AG08396 (cell line): ENCODE measurements at regions not wholly inside any gene's neighbourhood (a gene's known extent, or its start where the extent isn't known, plus 50 kb on each side); places are given as distances from the start of the nearest gene placed in this dataset.
"Not testable (repeated sequence)": the region's sequence is repeated elsewhere in the genome, so short reads cannot be mapped to it uniquely, and the experiment has no call there.

ENCODE experiments used
- DNase-seq: peaks from one replicate; pipeline ENCODE4 v3.0.0; 2012; ENCODE audit warnings: low spot score, mixed read lengths

GRCh38 chr10:60569681-60570080 lies 180.0 kb upstream of the ANK3 start:
- no peak for DNase-seq

GRCh38 chr10:60566096-60566495 lies 176.4 kb upstream of the ANK3 start:
- DNase-seq: no peak

DNA sequence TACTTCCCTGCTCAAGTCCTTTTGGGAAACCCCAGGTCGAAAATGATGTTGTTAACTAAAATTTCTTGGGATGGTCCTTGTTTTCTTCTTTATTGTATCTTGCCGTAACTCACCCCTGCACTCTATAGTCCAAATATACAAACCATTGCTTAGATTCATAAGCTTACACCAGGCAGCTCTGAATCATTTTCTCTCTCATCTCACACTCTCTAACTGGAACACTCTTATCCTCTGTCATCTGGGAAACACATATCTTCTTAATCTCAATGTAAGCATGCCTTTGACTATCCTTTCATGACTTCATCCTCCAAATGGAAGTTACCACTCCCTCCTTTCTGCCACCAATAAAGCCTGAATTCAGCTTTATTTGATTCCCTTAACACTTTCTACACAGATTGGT lies 175.8 kb upstream of the ANK3 start:
- no peak for DNase-seq

DNA sequence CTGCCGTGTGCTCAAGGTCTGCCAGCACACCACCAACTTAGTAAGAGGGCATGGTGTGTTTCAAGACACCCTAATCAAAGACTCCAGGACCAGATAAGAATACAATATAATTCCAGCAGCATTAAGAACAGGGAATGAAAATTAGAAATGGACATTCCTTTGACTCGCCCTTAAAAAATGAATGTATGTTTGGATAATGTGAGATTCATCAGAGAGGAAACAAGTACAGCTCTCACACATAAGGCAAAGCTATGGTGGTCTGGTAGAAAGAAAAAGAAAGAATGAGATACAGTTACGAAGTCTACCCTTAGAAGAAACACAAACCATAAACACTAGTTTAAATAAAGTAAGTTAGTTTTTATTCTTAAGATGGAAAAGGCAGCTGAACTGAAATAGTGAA lies 174.8 kb upstream of the ANK3 start:
- no peak for DNase-seq

GRCh38 chr10:60560451-60560850 lies 170.8 kb upstream of the ANK3 start:
- DNase-seq: no peak

- DNase-seq: no peak
These were observed 166.0 kb upstream of the ANK3 start for GRCh38 chr10:60555700-60556099.

DNA sequence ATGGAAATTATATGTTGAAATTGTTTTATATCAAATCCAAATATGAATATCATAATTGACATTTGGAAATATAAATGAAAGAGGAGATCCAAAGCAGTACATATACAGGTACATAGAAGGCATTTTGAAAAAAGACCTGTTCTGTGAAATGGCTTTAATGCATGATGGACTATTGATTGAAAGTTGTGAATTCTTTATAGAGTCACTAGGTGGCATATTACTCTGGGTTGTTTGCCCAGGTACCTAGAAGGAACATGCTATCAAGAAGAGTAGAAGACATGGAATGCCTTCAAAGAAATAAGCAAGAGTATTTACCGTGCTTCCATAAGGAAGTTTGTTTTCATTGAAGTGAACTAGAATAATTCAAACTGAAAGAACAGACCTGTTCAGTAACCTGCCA lies 160.0 kb upstream of the ANK3 start:
- no peak for DNase-seq

DNA sequence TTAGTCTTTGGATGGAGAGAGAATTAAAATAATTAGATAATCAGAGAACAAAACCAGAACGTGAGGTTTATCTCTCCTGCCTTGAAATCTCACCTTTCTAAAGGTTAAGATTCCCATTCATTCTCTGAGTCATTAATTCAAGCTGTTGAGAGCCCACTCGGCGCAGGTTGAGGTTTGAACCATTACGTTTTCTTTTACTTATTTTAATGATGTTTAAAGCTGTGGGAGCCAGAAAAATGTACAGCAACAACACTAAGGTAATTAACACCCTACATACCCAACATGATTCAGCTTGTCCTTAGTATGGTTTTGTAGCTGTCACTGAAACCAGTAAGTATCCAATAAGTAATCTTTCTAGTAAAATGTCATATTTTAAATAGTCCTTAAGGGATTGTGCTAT lies 153.0 kb upstream of the ANK3 start:
- no peak for DNase-seq

DNA sequence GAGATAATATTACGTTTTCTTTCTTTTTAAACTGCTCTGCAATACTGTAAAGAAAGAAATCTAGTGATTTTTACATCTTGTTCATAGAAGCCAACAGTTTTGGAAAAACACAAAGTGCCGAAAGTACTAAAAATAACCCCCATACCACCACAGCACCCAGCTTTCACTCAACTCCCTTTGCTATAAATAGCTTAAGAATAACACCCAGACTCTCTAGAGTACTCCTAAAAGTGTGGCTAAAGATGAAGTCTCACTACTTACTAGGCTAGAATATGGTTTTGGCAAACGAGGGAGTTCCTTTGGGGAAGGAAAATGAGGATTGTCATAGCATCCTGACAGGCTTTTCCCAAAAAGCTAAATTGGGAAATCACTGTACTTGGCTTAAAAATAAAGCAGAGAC lies 151.8 kb upstream of the ANK3 start:
- no peak for DNase-seq

DNA sequence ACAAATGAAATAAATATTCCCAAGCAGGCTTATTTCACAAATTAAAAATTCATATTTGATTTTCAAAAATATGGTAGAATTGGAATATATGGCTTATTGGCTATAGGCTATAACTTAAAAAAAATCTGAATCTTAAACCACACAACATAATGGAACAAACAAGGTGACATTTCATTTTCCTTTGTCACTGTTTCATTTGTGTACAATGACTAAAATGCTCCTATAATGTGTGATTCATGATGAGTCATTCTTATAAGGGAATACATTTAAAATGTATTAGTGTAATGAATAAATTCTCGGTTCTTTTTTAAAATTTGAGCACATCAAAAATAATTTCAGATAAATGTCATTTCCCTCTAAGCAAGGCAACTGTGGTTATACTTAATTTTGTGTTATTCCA lies 148.0 kb upstream of the ANK3 start:
- no peak for DNase-seq

DNA sequence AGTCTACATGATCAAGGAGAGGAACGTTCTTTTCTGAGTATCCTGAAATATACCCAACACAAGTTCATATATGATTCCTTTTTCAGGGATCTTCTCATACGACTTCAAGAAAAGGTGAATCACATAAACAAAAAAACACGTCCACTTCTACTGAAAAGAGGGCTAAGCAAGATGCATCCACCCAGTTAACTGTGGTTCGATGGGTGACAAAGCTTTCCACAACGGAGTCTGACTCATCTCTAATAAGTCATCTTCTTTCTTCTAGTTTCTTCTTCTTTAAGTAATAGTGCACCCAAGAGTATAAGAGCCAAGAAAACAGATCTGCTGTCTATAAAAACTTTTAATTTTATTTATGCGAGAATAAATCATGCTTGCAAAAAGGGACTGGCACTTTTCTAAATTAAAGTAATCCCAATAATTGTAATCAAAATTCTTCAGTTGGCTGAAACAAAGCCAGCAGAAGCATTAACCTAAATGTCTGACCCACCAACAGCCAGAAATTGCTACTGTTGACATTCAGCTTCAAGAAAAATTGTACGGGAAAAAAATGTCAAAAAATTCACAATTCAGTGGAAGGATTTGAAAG lies 146.9 kb upstream of the ANK3 start:
- DNase-seq: no peak

GRCh38 chr10:60535427-60535826 lies 145.8 kb upstream of the ANK3 start:
- no peak for DNase-seq

- no peak for DNase-seq
These were observed 145.2 kb upstream of the ANK3 start for GRCh38 chr10:60534761-60535389.

- DNase-seq: no peak
These were observed 143.2 kb upstream of the ANK3 start for GRCh38 chr10:60532696-60533468.

DNA sequence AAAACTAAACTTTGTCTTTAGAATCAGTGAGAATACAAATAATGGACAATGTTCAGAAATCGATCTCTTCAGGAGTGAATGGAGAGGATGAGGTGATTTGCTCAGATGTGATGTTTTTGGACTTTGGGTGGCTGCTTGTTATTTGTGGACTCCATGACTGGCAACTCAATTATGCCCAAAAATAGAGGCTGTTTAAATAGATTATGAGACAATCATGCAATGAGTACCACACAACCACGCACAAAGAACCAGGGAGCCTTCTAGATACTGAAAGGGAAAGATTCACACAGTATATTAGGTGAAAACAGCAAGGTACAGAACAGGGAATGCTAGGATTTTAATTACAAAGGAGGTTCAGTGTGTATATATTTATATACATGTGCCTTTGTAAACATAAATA lies 141.3 kb upstream of the ANK3 start:
- DNase-seq: no peak

- no peak for DNase-seq
These were observed 138.0 kb upstream of the ANK3 start for GRCh38 chr10:60527676-60528075.

DNA sequence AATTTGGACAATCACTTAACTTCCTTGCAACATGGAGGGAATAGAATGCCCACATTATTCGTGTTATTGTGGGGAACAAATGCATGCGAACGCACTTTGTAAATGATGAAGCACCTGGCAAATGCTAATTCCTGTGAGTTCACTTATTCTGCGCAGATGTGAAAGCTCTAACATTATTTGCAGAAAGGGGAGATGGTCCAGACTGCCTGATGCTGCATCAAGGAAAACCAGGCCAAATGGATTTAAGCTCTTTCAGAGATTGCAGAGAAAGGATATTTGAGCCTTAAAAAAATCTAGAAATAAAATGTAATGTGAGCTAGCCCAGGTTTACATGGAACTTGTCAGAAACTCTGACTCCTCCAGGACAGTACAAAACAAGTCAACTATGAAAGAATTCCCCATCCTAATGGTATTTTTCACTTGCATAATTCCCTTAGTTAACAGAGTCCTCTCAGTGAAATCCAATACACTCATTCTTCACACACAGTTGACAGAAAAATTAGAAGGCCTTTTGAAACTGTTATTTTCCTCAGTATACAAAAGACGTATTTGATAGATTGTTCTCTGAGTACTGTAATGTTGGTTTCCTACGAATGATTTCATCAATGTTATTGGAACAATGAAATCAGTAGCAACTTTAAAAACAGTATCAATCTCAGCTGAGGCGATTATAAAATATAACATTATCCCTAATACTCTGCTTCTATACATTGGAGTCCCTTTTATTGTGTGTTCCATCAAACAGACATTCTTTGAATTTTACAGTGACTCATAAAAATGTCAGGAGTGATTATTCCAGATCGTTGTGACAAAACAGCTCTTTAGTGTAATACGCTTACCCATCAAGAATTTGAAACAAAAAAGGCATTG lies 136.3 kb upstream of the ANK3 start:
- no peak for DNase-seq

DNA sequence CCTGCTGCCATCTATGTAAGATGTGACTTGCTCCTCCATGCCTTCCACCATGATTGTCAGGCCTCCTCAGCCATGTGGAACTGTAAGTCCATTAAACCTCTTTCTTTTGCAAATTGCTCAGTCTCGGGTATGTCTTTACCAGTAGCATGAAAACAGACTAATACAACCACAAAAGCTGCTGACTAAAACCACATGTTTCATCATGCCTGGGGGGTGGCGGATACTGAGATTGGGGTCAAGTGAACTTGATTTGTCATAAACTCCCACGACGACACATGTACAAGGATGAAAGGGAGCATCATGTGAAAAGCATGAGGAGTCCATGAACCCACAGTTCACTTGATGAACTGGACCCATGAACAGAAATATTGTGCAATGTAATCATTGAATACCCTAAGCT lies 134.9 kb upstream of the ANK3 start:
- DNase-seq: no peak

- DNase-seq: not testable (repeated sequence)
These were observed 133.7 kb upstream of the ANK3 start for GRCh38 chr10:60523371-60523770.

DNA sequence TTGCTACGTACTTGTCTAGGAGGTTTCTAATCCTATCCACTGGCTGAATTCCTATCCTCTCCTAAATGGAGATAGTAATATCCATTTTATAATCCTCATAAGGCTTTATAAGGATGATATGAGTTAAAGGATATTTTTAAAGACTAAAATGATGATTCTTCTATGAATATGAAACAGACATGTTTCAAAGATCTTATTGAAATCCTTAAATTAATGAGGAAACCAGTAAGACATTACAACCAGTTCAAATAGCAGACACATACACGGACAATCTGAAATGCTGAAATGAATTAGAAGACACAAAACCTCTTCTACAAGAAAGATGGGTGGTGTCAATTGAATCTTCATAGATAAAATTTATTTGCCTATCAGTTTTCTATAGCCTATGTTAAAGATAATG lies 132.9 kb upstream of the ANK3 start:
- DNase-seq: no peak

DNA sequence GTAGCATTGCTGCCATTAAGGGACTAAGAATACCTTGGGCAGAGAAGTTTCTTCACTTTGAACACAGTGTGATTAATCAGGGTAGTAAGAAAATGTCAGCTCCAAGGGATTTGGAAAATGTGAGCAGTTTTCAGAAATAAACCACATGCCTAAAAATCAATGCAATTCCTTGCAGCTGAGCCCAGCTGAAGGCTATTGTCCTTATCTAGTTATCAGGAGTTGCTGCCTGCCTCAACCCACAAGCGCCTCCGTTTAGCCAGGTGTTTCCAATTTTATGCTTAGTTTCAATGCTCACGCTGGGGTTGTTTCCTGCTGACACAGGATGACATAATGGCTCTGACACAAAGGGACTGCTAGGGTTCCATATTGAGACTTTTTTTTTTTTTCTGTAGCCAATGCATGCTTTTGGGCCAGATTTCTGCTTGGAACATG lies 132.3 kb upstream of the ANK3 start:
- no peak for DNase-seq

GRCh38 chr10:60518745-60519144 lies 129.1 kb upstream of the ANK3 start:
- DNase-seq: no peak

- no peak for DNase-seq
These were observed 128.1 kb upstream of the ANK3 start for GRCh38 chr10:60517805-60518204.
